ENCODE measurements at regions not wholly inside any gene's neighbourhood (a gene's known extent, or its start where the extent isn't known, plus 50 kb on each side); places are given as distances from the start of the nearest gene placed in this dataset.

DNA sequence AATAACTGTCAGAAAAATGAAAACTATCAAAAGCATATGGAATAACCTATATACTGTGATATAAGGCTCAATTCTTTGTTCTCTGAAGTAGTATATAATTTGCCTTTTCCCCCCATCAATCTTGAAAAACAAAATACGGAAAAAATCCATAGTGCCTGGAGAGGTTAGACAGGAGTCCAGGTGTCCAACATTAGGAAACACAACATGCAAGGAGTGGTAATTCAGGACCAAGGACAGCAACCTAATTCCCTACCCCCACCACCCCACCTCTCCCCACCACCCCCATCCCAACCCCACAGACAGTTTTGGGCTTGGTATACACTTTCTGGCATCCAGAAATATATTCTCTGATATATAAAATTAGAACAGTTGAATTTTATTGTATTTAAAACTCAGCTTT is 55.1 kb upstream of the SLC25A26 start:
- DNase-seq (ENCODE audit: extremely low read depth, low read depth): no peak

DNA sequence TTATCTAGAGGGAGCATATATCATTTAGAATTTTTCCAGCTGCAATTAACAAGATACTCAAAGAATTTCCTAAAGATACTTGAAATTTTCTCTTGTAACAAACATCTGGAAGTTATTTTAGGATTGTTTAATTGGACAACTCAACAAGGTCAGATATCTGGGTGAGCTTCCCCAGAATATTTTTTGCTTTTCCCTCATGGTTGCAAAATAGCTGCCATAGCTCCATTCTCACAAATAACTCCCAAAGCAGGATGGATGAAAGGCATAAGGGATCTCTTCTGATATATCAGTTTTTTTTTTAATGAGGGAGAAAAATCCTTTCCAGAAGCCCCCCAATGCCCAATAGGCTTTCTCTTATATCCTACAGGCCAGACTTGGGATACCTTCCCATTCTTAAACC is 56.6 kb upstream of the SLC25A26 start:
- DNase-seq (ENCODE audit: extremely low read depth, low read depth): no peak

DNA sequence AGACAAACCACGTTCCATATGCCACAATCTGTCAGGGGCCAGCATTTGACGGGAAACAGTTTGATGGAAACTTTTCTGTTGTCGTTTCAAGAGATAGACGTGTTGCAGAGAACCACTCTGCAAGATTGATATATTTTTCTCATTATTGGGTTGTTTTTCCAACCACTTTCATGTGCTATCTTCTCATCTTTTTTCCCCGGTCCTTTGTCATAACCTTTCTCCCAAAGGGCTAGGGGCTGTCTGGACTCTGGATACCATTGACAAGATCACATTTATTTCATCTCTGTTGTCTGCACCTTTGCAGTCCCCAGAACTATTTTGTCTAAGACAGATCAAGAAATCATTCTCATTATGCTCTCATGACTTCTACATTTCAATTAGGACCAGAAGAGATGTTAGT is 57.6 kb upstream of the SLC25A26 start:
- no peak for DNase-seq (ENCODE audit: extremely low read depth, low read depth)

DNA sequence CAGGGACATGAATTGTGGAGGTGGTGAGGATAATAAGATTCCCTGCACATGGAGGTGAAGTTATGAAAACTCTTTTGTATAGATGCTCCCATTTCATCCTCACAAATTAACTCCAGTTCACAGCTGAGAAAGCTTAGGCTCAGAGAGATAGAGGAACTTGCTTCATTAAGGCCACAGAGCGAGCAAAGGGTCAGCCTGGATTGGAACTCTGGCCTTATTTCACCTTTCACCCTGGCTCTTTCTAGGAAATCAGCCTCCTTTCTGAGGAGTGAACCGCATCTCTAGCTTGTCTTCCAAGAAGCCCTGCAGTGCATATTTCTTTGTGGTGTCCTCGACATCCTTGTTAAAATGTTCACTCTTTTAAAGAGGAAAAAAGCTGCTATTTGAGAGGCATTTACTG is 58.0 kb upstream of the SLC25A26 start:
- no peak for DNase-seq (ENCODE audit: extremely low read depth, low read depth)

DNA sequence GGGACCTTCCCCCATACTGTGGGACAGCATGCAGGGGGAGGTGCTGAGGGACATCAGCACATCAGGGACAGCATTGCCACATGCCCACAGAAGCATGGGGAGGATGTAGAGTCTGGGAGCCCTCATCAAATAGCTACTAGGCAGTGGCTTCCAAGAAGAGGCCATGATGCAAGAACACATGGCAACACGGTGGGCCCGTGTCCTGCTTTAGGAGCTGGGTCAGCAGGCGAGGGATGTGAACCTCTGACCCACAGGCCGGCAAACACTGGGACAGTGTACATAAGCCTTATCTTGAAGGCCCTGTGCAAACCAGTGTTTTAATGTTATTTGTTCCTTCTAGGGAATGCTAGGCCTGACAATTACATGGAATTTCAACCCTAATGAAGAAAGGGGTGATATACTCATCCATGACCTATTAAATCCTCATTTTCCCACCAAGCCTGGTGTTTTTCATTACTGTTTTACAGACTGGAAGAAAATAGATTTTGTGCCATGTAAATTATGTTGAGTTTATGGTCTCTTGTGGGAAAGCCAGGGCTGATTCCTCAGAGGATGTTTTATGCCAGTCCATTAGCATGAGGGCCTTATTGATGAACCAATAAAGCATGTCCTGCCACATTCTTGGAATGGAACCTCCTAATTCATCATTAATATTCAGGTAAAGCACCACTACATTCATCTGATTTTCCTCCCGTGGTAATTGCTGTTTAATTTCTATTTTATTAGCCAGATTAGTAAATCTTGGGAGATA is 61.7 kb upstream of the SLC25A26 start:
- DNase-seq (ENCODE audit: extremely low read depth, low read depth): no peak

DNA sequence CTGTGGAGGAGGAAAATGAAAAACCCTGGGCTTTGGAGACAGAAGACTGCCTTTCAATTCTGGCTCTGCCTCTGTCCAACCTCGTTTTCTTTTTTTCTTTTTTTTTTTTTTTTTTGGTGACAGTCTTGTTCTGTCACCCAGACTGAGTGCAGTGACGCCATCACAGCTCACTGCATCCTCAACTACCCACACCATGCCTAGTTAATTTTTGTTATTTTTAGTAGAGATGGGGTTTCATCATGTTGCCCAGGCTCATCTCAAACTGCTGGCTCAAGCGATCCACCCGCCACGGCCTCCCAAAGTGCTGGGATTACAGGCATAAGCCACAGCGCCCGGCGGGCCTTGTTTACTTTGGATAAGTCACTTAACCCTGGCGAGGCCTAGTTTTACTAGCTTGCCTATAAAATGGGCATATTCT is 66.3 kb upstream of the SLC25A26 start:
- DNase-seq (ENCODE audit: extremely low read depth, low read depth): no peak

DNA sequence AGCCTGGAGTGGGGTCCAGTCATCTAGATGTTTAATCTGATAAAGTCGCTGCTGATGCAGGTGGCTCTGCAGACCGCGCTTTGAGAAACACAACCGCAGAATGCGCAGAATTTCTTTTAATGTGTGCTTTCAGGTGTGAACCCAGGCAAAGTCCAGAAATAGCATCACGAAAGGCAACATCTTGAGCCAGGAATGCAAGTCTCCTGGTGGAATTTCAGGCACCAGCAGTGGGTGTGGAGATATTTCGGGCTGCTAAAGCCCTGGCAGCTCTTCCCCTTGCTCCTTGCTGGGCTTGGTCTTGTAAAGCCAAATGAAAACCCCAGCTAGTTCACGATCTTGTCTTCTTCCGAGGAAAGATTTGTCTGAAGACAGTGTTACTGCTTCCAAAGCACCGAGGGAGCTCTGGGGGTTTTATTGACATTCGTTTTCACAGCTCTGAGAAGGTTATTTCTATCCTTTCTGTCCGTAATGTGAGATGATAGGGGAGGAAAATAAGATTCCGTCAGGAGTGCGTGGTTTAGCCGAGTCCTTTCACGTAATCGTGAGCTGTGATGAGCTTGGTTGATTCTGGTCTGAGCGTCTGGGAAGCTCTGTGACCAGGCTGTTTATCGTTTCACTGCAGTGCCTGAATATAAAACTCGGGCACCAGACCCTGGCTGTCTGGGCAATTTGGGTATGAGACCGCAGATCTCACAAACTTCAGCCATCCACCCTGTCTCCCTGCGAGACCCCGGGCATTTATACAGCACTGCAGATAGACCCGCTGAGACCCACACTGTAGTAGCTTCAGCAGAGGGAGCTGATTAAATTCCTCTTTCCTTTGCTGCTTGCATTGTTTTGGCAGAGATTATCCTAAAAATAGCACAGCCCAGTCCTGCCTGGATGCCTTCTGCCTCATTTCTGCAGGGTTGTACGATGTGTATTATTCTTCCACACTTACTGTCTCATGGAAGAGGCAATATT is 67.0 kb upstream of the SLC25A26 start:
- no peak for DNase-seq (ENCODE audit: extremely low read depth, low read depth)

DNA sequence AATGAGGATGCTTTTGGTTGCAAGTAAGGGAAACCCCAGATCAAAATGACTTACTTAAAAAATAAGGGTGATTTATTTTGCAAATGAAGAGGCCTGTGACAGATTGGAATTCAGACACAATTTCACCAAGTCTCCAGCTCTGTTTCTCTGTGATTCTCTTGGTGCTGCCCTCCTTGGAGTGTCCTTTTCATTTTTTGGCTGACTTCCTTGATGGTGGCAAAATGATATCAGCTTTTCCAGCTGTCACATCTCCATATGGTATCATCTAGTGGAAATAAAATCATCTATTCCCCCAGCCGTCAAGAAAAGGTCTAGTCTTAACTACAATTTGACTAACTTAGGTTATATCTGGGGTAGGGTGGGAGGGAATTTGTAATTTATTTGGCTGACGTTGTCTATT is 68.5 kb upstream of the SLC25A26 start:
- no peak for DNase-seq (ENCODE audit: extremely low read depth, low read depth)

DNA sequence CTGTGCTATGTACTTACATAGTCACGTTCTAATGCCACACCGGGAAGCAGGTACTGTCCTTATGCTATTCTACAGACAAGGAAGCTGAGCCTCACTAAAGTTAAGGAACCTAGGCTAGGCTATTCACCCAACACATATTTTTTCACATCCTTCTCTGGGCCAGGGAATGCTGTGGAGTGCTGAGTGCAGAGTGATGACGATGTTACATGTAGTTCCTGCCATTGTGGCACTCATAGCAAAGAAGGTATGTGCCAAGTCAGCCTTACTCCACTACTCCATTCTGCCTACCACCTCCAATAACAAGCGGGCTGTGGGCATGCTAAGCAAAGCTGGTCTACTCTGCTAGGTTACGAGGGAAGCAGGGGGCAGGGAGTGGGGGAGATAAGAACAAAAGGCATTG is 69.8 kb upstream of the SLC25A26 start:
- DNase-seq (ENCODE audit: extremely low read depth, low read depth): no peak

DNA sequence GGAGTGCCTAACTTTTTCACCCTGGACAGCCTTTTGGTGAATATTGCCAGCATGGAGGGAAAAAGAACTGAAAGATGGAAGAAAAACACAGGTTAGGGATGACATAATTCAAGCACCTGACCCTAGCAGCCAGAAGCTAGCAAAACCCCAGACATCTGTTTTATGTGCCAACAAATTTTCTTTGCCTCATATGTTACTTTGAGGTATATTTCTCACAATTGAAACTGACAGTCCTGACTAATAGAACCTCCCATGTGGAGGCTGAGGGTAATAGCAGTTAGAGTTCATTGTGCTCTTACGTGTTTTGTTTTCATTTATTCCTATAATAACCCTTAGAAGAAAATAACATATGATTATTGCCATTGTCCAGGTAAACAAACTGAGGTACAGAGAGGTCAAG is 71.5 kb upstream of the SLC25A26 start:
- DNase-seq (ENCODE audit: extremely low read depth, low read depth): no peak

DNA sequence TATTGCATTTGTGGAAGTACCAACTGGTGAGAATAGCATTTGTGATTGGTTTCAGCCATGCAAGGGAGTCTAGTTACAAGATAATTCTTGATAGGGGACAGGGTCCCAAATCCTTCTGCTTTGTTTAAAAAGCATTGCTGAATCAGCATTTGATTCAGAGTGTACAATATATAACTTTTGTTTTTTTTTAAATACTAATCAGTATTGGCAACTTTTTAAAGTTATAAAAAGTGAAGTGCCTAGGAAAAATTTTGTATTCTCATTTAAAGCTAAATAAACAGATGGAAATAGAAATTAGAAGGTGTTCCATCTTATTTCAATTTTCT is 75.4 kb upstream of the SLC25A26 start:
- no peak for DNase-seq (ENCODE audit: extremely low read depth, low read depth)

DNA sequence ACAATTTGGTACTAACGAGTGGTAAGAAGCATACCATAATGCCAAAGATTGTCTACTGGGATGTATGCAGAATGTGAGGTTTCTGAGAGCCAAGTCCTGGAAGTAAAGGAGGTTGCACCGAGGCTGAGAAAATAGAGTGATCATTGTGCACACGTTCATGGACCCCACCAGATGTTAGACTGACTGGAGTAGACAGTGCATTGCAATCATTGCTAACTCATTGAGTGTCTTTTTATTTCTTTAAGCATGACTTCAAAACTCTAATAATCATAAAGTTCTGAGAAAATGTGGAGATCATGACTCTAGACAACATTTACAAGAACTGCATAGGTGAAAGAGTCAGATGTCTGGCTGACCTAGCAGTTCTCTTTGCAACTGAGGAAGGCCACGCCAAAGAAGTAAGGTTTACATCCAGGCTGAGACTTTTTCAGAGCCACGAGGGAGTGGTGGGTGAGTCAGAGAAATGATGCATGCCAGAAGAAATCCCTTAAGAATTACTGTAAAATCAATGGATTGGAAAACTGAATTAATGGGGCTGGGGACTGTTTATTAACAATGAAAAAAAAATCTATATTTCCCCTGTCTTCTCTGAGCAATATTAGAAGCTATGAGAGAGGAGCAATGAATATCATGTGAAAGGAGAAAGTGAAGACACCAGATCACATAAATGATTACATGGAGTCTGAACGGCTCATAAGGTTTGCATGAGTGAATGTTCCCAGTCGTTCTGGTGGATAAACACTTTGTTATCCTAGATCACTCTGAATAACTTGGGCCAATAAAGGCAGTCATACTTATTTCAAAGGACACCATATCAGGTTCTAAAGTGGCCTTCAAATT is 76.0 kb upstream of the SLC25A26 start:
- no peak for DNase-seq (ENCODE audit: extremely low read depth, low read depth)

DNA sequence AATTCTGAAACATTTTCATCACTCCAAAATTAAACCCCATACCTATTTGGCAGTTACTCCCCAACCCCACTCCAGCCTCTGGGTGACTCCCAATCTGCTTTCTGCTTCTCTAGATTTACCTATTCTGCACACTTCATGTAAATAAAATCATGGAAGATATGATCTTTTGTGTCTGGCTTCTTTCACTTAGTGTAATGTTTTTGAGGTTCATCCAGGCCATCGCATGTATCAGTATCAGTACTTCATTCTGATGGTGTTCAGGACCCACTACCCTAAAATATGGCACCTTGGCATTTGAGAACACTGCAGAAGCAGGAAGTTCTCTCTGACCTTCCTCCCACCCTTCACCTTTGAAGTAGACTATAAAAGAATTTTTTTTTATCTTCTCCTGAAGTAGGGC is 78.7 kb upstream of the SLC25A26 start:
- no peak for DNase-seq (ENCODE audit: extremely low read depth, low read depth)

DNA sequence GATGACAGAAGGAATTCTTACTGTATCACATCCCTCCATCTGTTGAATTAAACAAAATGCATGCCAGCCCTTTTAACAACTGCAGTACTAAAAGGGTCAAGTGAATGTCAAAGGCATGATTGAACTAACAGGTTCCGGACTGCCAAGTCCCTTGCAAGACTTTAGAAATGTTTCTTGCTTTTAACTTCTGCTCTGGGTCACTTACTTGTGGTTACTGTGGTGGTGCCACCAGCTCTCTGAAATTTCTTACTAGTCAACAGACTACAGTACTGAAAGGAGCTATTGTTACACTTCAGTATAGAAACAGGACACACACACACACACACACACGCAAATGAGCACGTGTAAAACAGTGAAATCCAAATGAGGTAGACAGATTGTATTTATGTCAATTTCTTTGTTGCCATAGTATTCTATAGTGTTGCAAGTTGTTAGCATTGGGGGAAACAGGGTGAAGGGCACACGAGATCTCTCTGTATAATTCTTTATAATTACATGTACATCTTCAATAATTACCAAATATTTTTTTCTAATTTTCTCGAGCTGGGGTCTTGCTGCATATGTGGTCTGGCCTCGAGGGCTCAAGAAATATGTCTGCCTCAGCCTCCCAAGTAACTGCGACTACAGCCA is 79.9 kb upstream of the SLC25A26 start:
- DNase-seq (ENCODE audit: extremely low read depth, low read depth): no peak

DNA sequence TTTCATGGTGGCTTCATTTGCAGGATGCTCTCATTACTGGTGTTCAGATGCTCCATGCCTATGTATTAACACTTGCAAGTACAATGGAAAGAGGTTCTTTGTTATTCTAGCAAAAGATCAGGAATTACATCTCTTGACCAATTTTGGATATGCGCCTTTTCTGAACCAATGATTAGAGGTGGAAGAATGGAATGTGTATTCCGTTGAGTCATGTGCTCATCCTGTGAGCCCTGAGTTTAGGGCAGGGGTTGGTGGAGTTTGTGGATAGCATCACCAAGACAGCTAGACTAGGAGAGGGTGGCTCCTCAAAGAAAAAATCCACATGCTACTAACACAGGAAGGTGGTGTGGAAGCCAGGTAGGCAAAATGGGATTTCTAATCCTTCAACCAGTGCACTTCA is 80.7 kb upstream of the SLC25A26 start:
- DNase-seq (ENCODE audit: extremely low read depth, low read depth): no peak

DNA sequence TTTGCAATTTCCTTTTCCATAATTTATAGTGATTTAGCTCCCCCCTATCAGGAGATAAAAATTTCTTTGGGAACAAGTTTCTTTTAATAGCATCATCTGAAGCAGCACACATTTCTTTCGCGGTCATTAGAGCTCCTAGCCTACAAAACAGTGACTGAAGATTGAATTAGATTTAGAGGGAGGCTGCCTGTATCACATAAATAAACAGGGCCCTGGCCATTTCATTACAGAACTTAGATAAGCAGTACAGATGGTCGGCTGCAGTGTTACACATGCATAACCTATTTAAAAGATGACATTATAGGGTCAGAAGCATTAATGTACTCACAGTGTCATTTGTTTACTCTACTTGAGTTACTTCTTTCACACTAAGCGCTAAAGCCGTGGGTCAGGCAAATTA is 81.4 kb upstream of the SLC25A26 start:
- no peak for DNase-seq (ENCODE audit: extremely low read depth, low read depth)

DNA sequence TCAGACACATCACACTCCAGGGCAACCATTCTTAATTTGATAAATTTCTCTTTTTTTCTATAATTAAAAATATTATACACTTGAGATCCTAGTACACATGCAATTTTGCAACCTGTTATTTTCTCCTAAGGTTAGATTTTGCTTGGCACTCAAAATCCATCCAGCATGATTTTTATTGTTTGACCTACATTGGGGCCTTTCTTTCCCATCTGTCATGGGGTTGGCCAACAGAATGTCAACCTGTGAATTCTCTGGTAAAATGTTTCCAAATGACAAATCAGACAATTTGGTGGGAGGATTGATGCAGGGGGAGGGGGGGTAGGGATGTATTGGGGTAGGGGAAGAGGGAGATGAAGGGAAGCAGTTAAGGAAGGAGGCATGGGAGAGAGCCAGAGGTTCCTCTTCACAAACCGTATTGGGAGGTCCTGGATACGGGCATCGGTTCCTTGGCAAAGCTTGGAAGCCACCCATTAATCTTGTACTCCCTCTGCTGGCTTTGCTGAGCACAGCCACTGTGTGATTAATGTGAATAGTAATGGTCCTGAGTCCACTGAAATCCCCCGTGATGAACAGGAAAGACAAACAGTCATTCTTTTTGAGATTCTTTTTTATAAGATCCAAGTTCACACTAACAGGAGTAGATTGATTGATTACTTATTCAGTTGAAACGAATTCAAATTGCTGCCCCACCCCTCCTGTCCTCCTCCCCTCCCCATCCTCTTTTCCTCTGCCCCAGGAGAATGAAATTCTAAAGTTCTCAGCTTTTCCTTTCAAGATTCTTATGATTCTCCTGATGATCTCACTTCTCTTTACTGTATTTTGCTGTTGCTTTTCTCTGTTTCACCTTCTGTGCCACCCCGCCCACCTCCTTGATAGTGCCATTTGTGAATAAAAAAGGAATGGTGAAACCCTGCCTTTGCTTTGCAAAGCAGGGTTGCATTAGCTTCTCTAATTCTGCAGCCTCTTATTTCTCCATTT is 82.2 kb upstream of the SLC25A26 start:
- peak; percentile 43 for DNase-seq (ENCODE audit: extremely low read depth, low read depth)

DNA sequence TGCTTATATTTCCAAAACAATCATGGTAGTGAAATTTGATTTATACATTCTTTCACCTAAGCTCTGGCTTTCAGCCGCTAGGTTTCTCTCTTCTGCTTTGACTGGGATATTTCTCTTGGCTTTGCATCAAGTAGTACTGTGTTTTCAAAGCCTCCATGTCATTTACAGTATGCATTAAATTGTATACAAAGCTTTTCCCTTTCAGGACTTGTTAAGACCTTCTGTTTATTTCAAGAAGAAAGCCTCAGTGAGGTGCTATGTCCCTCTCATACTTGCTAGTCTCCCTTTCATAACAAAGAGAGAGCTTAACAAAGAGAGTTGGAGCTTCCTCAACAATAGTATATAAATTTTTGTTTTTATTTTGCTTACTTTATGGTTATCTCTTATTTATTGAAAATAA is 84.2 kb upstream of the SLC25A26 start:
- no peak for DNase-seq (ENCODE audit: extremely low read depth, low read depth)

DNA sequence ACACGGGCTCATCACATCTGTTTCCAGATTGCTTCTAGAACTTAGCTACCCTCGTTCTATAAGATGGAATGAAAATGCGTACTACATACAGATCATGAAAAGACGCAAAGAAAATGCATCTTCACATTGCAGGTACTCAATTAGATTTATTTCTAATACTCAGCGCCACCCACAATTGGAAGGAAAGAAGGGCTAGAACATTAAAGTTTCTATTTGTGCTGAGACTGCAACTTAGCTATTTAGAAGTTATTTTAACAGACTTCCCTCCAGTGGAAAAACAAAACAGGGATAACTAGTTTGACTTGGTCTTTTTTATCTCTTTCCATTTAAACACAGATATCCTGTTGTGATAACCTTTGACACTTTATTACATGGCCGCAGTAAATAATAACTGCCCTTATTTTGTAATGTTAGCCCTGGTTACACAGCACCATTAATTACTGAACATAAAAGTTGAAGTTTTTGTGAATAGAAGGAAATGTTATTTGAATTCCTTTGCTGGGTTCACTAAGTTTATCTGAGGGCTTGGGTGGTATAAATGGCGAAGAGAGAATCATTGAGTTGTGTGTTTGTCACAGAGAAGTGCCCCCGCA is 86.9 kb upstream of the SLC25A26 start:
- no peak for DNase-seq (ENCODE audit: extremely low read depth, low read depth)
